CD4-positive, alpha-beta T cell treated with Interleukin-17A for 1 hour (primary cell): ENCODE measurements at regions not wholly inside any gene's neighbourhood (a gene's known extent, or its start where the extent isn't known, plus 50 kb on each side); places are given as distances from the start of the nearest gene placed in this dataset.

Experiments
- DNase-seq: peaks from one replicate; pipeline ENCODE4 v3.0.0-alpha.2; 2020

DNA sequence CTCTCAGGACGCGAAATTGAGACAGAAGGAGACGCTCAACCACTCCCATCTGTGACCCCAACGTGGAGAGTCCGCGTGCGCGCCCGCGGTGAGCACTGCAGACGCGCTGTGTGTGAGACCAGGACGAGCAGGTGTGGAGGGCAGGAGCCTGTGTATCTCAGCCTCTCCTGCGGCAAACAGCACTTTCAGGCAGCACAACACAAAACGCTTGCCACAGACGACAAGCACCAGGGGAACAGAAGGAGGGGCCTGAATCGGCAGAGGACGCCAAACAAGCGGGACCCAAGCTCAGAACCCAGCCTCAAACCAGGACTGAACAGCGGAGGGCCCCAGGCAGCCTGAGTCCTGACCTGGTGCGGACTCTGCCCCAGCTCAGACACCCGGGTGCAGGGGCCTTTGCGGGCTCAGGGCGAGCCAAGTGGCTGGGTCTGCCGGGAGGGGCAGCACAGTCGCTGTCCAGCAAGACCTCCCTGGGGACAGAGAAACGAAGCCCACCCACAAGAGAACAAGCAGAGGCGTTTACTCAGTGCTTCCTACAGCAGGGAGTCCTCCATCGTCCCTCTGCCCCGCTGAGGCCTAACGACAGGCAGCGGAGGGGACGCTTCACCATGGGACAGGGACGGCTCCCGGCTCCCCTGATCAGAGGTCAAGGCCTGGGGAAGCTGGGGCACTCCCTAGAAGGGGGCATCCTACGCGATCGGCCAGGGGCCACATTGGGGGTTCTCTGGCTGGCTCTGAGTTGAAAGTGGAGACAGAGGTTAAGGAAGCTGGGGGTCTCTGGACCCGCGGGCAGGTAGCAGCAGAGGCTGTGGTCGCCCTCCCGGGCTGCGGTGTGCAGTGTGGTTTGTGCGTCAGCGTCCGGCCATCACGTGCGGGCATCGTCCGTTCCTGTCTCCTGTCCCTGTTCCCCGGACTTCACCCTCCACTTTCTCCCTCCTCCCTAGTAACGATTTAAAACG is 560.8 kb downstream of the BRD1 start:
- no peak for DNase-seq

DNA sequence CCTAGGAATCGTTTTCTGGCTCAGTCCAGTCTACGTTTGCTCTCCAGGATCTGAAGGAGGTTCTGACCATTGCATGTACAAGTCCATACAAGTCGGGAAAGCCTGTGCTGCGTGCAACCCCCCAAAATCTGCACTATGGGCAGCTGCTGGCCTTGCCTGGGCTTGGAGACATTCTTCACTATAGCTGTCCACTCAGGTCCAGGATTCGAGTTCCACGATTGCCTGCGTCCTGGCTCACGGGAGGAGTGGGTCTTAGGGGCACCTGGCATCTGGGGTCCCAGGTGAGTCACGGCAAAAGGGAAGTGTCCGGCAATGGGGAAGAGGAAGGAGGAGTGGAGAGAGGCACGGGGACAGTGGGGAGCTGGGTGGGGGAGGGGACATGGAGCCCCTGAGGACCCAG is 563.0 kb downstream of the BRD1 start:
- no peak for DNase-seq

DNA sequence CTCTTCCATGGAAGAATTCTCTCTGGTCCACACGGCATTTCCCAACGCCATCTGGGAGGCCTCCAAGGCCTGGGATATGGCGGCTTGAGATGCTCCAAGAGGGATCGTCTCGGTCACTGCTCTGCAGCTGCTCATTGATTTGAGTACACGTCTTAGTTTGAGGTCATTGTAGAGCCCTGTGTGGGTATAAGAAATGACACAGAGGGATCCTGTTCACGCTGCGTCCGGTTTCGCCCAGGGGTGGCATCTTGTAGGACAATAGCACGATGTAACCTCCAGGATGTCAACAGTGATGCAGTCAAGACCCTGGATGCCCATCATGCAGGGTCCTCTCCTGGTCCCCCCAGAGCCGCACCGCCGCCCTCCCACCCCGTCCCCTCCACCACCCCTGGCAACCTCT is 564.6 kb downstream of the BRD1 start:
- DNase-seq = no peak

DNA sequence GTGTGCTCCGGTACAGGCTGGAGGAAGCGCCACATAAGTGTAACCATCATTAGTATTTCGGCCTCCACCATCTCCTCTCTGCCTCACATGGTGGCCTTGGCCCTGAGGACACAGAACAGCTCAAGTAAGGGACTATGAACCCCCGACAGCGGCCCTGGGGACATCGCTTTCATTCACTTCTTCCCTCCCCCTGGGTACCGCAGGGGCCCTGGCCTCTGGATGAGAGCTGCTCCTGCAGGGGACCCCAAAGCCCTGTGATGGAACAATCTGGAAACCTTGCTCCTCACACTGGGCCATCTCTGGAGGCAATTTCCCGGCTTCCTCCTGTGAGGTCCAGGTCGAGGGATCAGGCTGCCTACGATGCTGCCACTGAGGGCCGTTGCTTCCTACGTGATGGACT is 565.5 kb downstream of the BRD1 start:
- DNase-seq = no peak

DNA sequence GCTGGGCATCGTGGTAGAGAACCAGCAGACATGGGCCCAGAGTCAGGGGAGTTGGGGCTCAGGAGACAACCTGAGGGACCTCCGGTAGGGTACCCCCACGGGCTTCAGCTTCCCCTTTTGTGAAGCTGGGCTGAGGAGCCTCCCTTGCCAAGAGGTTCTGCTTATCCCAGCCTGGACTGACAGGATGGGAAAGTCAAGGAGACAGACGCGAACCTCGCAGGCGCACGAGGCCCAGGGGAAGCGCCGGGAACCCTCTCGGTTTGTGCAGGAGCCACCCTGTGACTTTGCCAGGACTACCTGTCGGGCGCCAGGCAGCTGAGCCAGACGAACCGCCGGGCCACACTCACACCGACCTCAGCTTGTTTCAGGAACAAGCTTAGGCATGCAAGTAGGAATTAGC is 566.1 kb downstream of the BRD1 start:
- no peak for DNase-seq

DNA sequence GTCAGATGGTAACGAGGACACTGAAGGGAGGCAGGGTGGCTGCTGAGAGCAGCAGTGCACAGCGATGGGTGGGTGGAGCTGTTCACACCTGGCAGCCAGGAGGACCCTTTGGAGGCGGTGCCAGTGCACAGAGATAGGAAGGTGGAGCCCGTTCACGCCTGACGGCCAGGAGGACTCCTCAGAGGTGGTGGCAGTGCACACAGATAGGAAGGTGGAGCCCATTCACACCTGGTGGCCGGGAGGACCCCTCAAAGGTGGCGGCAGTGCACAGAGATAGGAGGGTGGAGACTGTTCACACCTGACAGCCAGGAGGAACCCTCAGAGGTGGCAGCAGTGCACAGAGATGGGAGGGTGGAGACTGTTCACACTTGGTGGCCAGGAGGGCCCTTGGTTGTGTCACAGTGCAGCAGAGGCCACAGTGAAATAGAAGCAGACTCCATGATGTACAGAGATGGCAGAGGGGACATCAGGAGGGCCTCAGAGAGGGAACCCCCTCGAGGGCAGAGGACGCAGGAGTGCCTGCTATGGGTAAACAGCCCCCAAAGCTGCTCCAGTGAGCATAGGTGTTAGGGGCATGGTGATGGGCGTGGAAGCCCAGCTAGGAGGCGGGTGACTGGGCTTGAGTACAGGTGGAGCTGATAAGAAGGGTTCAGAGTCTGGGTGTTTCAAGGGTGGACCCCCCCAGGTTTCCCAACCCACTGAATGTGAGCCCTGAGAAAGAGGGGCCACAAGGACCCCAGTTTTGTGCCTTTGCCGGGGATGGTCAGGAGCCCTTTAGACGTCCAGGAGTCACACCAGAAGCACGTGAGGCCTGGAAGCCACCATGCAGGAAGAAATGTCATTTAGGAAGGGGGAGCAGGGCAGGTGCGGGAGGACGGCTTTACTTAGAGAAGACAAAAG is 566.7 kb downstream of the BRD1 start:
- no peak for DNase-seq

DNA sequence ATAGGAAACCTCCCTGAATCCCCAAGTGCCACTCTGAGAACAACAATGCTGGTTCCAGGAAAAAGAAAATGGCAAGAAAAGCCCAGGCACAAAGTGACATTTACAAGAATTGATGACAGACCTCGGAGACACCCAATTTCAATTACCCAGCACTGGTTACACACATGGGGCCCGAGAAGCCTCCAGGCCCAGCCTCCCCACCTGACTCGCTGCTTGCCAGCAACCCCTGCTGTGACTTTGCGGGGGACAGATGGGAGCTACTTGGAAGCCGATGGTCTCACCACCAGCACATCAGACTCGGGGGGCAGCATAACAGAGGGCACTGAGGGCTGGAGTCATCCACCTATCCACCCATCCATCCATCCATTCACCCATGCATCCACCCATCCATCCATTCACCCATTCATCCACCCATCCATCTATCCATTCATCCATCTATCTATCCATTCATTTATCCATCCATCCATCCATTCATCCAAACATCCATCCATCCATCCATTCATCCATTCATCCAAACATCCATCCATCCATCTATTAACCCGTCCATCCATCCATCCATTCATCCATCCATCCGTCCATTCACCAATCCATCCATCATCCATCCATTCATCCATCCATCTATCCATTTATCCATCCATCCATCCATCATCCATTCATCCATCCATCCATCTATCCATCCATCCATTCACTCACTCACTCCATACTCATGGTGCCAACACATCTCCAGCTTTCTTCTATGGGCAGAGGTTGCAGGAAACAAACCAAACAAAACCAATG is 567.6 kb downstream of the BRD1 start:
- no peak for DNase-seq

DNA sequence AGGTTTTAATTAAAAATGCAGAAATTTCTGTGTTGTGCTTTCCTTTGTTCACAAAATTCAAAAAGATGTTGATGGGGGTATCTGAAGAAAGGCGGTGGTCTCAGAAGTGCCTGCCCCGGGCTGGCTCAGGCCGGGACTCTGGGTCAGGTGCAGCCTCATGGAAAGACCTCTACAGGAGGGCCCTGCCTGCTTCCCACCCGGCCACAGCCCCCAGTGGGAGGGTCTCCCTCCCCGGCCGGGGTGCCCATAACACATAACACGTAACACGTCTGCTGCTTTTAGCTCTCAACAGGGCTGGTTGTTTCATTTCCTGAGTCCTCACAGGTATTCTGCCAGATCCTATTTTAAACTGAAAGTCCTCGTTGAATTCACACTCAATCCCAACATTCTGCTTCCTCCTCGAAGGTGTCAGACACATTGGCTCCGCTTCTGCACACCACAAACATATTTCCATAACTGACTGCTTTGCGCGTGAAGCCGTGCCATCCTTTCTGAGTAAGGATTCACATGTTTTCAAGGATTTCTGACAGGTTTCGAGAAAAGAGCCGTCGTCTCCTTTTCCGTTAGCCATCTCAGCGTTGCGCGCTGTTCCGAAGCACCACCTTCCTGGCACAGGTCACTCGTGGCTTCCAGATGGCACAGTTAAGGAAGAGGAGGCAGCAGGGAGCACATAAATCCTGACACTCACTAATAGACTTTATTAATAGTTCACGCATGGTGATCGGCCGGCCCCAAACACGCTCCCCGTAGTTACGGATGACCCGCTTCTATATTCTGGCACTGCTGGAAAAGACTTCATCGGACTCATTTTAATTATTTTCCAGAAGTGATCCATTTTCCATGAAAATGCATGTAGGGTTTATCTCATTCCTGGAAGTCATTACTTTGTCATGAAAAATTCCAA is 569.3 kb downstream of the BRD1 start:
- no peak for DNase-seq

DNA sequence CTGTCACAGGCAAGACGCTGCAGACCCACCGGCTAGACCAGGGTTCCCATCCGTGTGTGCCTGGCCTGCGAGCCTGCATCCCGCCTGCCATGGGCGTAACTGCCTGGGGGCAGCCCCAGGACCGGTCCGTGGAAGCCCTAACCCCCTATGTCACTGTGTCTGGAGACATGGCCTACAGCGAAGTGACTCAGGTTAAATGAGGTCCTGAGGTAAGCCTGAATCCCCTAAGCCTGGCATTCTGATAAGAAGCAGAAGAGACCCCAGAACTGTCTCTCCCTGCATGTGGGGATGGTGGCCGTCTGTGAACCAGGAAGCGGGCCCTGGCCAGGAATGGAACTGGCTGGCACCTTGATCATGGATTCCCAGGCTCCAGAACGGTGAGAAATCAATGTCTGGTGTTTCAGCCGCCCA is 570.1 kb downstream of the BRD1 start:
- no peak for DNase-seq

DNA sequence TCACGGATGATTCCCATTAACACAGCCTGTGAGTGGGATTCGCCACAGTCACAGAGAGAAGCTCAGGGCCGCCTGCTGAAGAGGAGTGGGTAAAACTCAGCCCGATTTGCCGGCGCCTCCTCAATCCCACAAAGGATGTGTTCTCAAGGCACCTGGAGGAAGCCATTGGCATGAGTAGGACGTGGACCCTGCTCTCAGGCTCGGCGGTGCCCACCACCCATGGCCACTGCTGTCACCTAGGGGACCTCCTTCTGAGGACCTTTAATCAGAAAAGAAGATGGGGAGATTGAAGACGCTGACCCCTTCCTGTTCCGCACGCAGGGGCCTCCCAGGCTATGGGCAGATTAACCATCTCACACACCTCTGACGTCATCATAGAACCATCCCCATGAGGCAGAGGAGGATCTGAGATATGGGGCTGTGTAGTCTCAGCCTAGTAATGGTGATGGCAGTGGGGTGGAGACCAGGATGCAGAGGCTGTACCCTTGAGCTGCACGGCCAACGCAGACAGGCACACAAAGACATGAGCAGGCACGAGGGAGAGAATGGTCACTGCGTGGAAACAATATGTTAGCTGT is 571.8 kb downstream of the BRD1 start:
- no peak for DNase-seq

DNA sequence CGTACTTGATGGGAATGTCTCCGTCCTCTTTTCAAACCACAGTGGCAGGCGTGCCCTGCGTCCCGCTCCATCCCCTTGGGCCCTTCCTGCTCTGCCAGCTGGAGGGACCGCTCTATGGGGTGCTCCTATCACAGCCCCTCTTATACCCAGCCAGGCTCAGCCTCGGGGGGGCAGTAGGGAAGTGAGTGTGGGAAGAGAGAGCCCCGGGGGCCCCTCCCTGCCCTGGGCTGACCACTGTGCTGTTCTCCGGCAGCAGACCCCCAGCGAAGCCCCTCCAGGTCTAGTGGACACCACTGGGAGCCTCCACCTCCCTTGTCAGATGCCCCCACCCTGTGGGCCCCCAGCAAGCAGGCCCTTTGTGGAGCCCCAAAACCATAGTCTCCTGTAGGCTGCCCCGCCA is 572.5 kb downstream of the BRD1 start:
- no peak for DNase-seq

DNA sequence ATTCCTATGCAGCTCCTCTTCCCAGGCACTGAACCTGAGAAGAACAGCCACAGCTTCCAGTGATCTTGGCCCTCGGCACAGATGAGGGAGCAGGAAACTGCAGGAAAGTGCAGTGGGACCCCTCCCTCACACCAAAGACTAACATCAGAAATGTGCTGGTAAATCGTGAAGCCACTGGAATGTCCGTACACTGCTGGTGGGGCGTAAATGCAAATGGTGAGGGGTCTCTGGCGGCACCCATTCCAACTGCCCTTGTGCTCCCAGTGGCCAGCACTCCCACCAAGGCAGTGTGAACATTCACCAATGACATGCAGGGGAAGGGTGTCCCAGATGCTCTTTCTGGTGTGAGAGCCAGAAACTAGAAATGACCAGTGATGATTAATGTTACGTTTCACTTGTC is 574.0 kb downstream of the BRD1 start:
- no peak for DNase-seq

DNA sequence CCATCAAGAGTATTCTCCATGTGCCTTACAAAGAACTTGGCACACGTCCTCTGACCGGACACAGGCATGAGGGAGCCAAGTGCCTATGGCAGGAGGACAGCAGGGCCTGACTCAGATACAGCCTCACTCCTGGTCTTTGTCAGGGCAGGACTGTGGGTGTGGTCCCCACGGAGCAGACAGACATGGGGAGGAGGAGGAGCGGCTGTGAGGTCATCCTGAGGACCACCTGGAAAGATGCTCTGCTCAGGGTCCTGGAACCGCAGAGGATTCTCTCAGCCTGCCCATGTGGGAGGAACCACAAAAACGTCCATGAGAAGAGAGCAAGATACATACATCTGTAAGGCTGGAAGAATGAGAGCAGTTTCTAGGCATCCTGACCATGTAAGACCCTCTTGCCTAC is 576.3 kb downstream of the BRD1 start:
- no peak for DNase-seq

DNA sequence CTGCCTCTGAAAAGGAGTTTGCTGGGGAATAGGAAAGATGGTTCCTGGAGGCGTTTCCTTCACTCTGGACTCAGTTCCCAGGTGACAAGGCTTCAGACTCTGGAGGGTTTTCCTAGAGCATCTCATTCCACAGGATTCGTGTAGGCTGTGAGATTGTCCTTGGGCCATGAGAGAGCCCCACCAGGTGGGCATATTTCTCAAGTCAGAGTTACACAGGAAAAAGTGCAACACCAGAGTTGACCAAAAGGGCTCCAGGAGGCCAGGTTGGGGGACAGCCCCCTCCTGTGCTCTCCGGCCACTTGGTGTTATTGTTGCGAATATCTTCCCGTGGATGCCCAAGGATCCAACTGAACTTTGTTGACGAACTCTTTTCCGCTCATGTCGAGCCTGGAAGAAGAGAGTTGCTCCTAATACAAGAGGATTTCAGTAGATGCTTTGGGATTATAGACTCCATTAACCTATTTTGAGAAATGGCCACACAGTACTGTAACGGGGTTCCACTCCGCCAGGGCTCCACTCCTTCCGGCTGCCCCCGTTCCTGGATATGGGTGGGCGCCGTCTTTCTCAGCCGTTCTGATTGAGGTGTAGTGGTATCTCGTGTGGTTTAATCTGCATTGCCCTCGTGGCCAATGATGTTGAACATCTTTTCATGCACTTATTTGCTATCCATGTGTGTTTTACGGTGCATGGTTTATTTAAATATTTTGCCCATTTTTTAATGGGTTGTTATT is 580.3 kb downstream of the BRD1 start:
- DNase-seq = no peak

DNA sequence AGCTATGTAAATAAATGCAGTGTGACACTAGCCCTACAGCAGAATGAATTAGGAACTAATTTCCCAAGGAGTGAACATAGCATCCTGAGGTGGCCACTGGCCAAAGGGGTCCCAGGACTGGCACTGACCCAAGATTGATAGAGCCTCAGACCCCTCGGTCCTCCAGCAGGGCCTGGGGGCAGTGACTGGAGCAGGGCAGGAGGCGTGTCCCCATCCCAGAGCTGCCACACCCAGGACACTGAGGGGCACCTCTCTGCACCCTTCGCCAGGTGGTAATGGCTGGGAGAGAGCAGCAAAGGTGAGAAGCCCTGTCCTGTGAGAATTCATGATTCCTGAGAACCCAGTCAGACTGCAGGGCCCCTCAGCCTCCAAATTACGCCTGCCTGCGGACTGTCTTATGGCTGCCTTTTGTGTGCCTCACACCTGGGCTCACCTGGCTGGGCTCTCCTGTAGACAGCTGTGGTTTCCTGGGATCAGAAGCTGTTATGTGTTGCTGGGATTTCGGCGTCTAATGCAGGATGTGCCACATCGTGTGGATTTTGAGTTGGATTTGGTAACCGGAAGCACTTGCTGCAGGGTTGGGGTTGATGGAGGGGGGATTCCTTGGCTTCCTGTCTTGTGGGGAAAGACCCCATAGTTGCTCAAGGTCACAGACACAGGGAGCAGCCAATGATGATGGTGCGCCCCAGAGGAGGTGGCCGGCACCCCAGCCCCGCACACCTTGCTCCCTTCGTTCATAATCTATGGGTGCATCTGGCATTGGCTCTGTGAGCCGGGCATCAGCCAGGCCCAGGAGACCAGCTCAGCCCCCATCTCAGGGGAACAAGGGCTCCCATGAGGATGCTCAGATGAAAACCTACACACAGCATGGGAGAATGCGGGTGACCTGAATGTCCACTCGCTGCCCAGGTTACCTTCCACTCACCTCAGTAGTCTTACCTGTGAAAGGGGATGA is 582.9 kb downstream of the BRD1 start:
- no peak for DNase-seq

DNA sequence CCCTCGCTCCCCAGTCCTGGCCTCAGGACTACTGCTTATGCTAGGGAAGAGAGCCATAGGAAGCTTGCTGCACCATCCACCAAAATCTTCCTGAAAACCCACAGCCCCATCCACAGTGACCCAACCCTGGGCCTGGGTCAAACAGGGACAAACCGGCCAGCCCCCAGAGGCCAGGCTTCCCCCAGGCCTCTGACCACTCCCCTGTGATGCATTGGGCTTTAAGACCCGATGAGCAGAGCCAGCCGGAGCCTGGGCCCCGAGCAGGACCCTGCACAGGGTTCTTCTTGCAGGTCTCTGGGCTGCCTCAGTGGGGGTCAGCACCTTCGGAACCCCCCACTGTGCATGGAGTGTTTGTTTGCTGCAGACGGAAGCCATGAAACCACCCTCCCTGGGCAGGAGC is 583.7 kb downstream of the BRD1 start:
- no peak for DNase-seq

DNA sequence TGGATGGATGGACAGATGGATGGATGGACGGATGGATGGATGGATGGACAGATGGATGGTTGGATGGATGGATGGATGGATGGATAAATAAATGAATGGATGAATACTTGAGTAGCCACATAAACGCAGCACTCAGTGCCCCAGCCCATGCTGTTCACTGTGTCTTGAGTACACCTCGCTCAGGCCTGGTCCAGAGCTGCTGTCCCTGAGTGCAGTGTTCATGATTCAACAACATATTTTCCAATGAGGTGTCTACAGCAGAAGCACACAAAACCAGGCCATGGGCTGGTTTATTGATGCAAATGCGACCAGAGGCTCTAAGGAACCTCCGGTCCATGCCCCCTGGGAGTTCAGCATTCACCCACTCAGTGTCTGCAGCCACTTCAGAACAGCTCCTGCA is 584.3 kb downstream of the BRD1 start:
- DNase-seq = no peak

DNA sequence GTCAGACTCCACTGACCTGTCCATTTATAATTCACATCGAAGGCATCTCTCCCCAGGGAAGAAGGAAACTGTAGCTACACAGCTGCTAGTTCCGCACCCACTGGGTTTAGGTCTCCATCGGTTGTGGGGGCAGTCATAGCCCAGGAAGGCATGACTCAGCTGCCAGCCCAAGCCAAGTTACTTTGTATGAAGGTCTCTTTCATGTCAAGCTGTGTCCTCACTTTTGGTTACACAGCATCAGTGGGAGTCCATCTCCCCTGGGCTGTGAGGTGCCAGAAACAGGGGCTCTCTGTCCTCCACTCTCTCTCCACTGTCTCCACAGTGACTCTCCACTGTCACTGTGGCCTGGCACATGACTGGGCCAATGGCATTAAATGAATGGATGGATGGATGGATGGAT is 585.2 kb downstream of the BRD1 start:
- no peak for DNase-seq

DNA sequence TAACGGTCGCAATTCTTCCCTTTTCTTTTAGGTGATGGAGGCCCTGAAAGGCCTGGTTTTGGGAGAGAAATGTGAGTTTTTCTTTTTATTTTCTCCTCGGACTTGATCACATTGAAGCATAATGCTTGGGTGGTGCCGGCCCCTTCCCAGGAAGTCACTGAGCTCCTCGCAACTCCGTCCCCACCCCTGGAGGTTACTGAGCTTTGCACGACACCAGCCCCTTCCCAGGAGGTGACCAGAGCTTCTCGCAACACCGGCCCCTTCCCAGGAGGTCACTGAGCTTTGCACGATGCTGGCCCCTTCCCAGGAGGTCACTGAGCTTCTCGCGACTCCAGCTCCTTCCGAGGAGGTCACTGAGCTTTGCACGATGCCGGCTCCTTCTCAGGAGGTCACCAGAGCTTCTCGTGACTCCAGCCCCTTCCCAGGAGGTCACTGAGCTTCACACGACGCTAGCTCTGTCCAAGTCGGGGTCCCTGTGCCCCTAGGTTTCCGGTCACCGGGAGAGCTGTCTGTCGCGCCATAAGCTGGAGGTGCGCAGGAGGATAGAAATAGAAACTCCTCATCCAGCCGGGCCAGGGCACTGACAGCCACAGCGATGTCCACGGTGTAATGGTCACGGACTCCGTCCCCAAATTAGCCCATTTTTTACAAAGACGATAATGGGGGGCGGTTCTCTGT is 586.4 kb downstream of the BRD1 start:
- DNase-seq = no peak
